ENCODE measurements at regions not wholly inside any gene's neighbourhood (a gene's known extent, or its start where the extent isn't known, plus 50 kb on each side); places are given as distances from the start of the nearest gene placed in this dataset.
"Not testable (repeated sequence)": the region's sequence is repeated elsewhere in the genome, so short reads cannot be mapped to it uniquely, and the experiment has no call there.

DNA sequence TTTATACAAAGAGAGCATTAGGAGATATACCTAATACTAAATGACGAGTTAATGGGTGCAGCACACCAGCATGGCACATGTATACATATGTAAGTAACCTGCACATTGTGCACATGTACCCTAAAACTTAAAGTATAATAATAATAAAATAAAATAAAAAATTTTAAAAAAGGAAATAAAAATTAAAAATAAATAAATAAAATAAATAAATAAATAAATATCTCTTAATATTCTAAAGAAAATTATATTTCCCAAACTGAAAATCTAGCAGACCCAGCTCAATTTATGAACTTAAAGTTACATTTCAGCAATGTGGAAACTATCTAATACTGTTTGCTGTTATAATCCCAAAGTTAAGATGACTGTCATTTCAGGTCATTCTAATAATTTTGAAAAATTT, 319.2 kb upstream of the TFAP2D start:
- TF ChIP-seq, protein P1, sequence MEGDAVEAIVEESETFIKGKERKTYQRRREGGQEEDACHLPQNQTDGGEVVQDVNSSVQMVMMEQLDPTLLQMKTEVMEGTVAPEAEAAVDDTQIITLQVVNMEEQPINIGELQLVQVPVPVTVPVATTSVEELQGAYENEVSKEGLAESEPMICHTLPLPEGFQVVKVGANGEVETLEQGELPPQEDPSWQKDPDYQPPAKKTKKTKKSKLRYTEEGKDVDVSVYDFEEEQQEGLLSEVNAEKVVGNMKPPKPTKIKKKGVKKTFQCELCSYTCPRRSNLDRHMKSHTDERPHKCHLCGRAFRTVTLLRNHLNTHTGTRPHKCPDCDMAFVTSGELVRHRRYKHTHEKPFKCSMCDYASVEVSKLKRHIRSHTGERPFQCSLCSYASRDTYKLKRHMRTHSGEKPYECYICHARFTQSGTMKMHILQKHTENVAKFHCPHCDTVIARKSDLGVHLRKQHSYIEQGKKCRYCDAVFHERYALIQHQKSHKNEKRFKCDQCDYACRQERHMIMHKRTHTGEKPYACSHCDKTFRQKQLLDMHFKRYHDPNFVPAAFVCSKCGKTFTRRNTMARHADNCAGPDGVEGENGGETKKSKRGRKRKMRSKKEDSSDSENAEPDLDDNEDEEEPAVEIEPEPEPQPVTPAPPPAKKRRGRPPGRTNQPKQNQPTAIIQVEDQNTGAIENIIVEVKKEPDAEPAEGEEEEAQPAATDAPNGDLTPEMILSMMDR (IDR thresholded peaks at IDR 0.05), result not testable (repeated sequence)
- TF ChIP-seq, protein P2, sequence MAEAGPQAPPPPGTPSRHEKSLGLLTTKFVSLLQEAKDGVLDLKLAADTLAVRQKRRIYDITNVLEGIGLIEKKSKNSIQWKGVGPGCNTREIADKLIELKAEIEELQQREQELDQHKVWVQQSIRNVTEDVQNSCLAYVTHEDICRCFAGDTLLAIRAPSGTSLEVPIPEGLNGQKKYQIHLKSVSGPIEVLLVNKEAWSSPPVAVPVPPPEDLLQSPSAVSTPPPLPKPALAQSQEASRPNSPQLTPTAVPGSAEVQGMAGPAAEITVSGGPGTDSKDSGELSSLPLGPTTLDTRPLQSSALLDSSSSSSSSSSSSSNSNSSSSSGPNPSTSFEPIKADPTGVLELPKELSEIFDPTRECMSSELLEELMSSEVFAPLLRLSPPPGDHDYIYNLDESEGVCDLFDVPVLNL (CRISPR knock-in tag; IDR thresholded peaks at IDR 0.05; ENCODE audit: borderline replicate concordance, low read depth), result not testable (repeated sequence)
- not testable (repeated sequence) for TF ChIP-seq ESRRA (CRISPR knock-in tag; IDR thresholded peaks at IDR 0.05; ENCODE audit: borderline replicate concordance); ETV6 (CRISPR knock-in tag; IDR thresholded peaks at IDR 0.05); NFYB (CRISPR knock-in tag; conservative IDR thresholded peaks at IDR 0.05; ENCODE audit: low read depth); JUN (CRISPR knock-in tag; IDR thresholded peaks at IDR 0.05); SP1 (CRISPR knock-in tag; conservative IDR thresholded peaks at IDR 0.05); GRHL2 (CRISPR knock-in tag; IDR thresholded peaks at IDR 0.05; ENCODE audit: insufficient replicate concordance, severe bottlenecking); ATF1 (CRISPR knock-in tag; IDR thresholded peaks at IDR 0.05); SMAD4 (CRISPR knock-in tag; IDR thresholded peaks at IDR 0.05)
- TF ChIP-seq, protein P3, sequence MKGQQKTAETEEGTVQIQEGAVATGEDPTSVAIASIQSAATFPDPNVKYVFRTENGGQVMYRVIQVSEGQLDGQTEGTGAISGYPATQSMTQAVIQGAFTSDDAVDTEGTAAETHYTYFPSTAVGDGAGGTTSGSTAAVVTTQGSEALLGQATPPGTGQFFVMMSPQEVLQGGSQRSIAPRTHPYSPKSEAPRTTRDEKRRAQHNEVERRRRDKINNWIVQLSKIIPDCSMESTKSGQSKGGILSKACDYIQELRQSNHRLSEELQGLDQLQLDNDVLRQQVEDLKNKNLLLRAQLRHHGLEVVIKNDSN (CRISPR knock-in tag; IDR thresholded peaks at IDR 0.05), result not testable (repeated sequence)
- TF ChIP-seq, protein P4, sequence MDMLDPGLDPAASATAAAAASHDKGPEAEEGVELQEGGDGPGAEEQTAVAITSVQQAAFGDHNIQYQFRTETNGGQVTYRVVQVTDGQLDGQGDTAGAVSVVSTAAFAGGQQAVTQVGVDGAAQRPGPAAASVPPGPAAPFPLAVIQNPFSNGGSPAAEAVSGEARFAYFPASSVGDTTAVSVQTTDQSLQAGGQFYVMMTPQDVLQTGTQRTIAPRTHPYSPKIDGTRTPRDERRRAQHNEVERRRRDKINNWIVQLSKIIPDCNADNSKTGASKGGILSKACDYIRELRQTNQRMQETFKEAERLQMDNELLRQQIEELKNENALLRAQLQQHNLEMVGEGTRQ (CRISPR knock-in tag; IDR thresholded peaks at IDR 0.05), result not testable (repeated sequence)
- TF ChIP-seq, protein P5, sequence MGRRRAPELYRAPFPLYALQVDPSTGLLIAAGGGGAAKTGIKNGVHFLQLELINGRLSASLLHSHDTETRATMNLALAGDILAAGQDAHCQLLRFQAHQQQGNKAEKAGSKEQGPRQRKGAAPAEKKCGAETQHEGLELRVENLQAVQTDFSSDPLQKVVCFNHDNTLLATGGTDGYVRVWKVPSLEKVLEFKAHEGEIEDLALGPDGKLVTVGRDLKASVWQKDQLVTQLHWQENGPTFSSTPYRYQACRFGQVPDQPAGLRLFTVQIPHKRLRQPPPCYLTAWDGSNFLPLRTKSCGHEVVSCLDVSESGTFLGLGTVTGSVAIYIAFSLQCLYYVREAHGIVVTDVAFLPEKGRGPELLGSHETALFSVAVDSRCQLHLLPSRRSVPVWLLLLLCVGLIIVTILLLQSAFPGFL (CRISPR knock-in tag; IDR thresholded peaks at IDR 0.05; ENCODE audit: borderline replicate concordance), result not testable (repeated sequence)
- TF ChIP-seq, protein P6, sequence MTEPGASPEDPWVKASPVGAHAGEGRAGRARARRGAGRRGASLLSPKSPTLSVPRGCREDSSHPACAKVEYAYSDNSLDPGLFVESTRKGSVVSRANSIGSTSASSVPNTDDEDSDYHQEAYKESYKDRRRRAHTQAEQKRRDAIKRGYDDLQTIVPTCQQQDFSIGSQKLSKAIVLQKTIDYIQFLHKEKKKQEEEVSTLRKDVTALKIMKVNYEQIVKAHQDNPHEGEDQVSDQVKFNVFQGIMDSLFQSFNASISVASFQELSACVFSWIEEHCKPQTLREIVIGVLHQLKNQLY (CRISPR knock-in tag; IDR thresholded peaks at IDR 0.05), result not testable (repeated sequence)

Measured in WTC11 (cell line).